ENCODE measurements at regions not wholly inside any gene's neighbourhood (a gene's known extent, or its start where the extent isn't known, plus 50 kb on each side); places are given as distances from the start of the nearest gene placed in this dataset.

DNA sequence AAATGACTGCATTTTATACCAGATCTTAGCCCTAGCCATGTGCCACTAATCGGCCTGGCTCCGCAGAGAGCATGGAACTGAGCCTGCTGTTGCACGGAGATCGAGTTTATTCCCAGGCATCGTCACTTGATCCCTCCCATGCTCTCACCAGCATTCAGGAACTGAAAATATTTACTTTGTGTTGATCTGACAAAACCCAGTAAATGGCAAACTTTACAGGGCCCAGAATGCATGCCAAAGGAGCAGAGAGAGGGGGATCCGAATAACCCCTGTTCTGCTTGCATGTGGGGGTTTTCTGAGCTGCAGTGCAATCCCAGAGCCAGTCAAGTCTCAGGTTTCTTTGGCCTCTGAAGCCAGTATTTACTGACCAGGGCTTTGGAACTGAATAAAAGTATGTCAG is 87.3 kb downstream of the GAS1 start:
- no peak for TF ChIP-seq CTCF (IDR thresholded peaks at IDR 0.05; ENCODE audit: insufficient read depth, low read depth, low read length)
- TF ChIP-seq EZH2 (IDR thresholded peaks at IDR 0.05; ENCODE audit: insufficient read depth, low read length): no peak

All from astrocyte (in vitro differentiated cells and primary cell).